Common myeloid progenitor, CD34-positive (primary cell): ENCODE measurements at regions not wholly inside any gene's neighbourhood (a gene's known extent, or its start where the extent isn't known, plus 50 kb on each side); places are given as distances from the start of the nearest gene placed in this dataset.

Experiments used
- CTCF ChIA-PET: fragments of 350-600 bp; sonication (Branson Sonifier 250); formaldehyde crosslinking; loops from one replicate; lab custom pipeline; 2021; ENCODE audit warnings: antibody characterized with exemption; lab: Charles Lee
- POLR2A ChIA-PET: fragments of 350-600 bp; sonication (Branson Sonifier 250); formaldehyde crosslinking; loops from one replicate; lab custom pipeline; 2021; ENCODE audit warnings: antibody characterized with exemption; lab: Charles Lee
- DNase-seq, 3 donors: peaks; one replicate each; pipeline versions ENCODE4 v3.0.0 to v3.0.0-alpha.2; 2013
- H3K27ac ChIP-seq, 2 experiments: 1 replicate in 1 of 2; 2 replicates in 1 of 2; pipeline ENCODE4 v1.7.0; 2013; ENCODE audit warnings: inconsistent platforms in 2 of 2, low read length in 2 of 2, mild to moderate bottlenecking in 2 of 2, low read depth in 1 of 2, moderate library complexity in 1 of 2; ENCODE audit not compliant: severe bottlenecking in 2 of 2, insufficient read depth in 1 of 2, poor library complexity in 1 of 2
- H3K27me3 ChIP-seq, 5 experiments: replicated peaks in 2 of 5; 1 replicate in 3 of 5; 2 replicates in 2 of 5; pipeline versions ENCODE4 v1.6.1 to v1.7.0; 2013; ENCODE audit warnings: low read length in 4 of 5, mild to moderate bottlenecking in 2 of 5, moderate library complexity in 2 of 5, inconsistent platforms in 1 of 5; ENCODE audit not compliant: insufficient read depth in 5 of 5, control insufficient read depth in 4 of 5
- H3K36me3 ChIP-seq, 4 experiments: 1 replicate in 2 of 4; 2 replicates in 2 of 4; pipeline versions ENCODE4 v1.6.1 to v1.7.0; 2013; ENCODE audit warnings: low read length in 3 of 4, control low read depth in 1 of 4, mild to moderate bottlenecking in 1 of 4; ENCODE audit not compliant: control insufficient read depth in 4 of 4, insufficient read depth in 4 of 4
- H3K4me1 ChIP-seq, 4 experiments: 1 replicate in 3 of 4; 2 replicates in 1 of 4; pipeline versions ENCODE4 v1.6.1 to v1.7.1; 2013; ENCODE audit warnings: low read length in 3 of 4, mild to moderate bottlenecking in 3 of 4, control low read depth in 1 of 4, inconsistent platforms in 1 of 4, moderate library complexity in 1 of 4; ENCODE audit not compliant: control insufficient read depth in 4 of 4, insufficient read depth in 4 of 4; ENCODE audit errors: control extremely low read depth in 1 of 4
- H3K4me3 ChIP-seq, 7 experiments: 1 replicate in 4 of 7; 2 replicates in 3 of 7; pipeline versions ENCODE4 v1.5.1 to v1.7.0; 2013; ENCODE audit warnings: mild to moderate bottlenecking in 7 of 7, low read length in 6 of 7, moderate library complexity in 6 of 7, inconsistent platforms in 2 of 7, low read depth in 2 of 7, control low read depth in 1 of 7; ENCODE audit not compliant: insufficient read depth in 4 of 7, control insufficient read depth in 1 of 7; ENCODE audit errors: extremely low read depth in 1 of 7
- H3K9me3 ChIP-seq, 5 experiments: 1 replicate in 4 of 5; 2 replicates in 1 of 5; pipeline versions ENCODE4 v1.6.1 to v1.7.1; 2013; ENCODE audit warnings: low read length in 4 of 5, mild to moderate bottlenecking in 2 of 5, inconsistent platforms in 1 of 5, low read depth in 1 of 5, moderate library complexity in 1 of 5; ENCODE audit not compliant: control insufficient read depth in 4 of 5, insufficient read depth in 2 of 5; ENCODE audit errors: control extremely low read depth in 1 of 5
- WGBS: methylation state at CpG from one replicate; pipeline ENCODE4 v1.1.5; 2013; ENCODE audit not compliant: insufficient coverage; 5-methylcytosine and 5-hydroxymethylcytosine counted together

DNA sequence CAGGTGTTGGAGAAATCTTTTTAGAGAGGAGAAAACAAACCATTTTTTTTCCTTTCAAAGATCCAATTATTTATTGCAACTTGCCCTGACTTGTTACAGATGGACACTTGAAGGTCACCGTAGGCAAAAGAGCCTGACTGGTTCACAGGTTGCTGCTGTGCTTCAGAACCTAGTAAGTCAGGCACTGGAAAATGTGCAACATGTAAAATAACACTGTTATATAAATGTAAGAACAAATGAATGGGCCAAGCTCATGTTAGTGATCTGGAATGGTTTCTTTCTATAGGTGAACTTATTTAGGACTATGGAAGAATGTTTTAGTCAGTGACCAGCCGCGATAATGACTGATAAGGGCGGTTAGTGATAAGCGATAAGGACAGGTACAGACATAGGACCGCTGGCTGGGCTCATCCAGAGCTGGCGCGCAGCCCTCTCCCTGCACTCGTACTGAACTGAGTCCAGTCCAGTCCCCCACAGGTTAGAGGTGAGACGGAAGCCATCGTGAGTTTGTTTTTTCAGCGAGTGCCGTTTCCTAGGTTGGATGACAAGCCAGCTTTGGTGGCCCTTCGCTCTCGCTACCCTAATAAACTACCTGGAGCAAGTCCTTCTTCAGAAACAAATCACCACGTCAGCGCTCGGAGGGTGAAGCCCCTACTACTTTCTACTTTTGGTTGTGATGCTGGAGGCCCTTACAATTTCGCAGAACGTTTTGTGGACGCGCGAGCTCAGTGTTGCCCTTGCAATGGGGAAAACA is 94.4 kb upstream of the PRDM1 start:
- Histone ChIP-seq H3K9me3 (no peaks in the 10 kb centered on the region), H3K27ac (no peak overlapping the region), H3K4me1 (peaks cover 17 to 37% (median 32%) of the 10 kb centered on the region in 4 experiments), H3K4me3 (peak overlapping the region; percentile 9 to 92 (median 77)), H3K27me3 (peaks cover 30 to 96% (median 50%) of the 10 kb centered on the region in 5 experiments), H3K36me3 (no peaks in the 10 kb centered on the region)
- CTCF ChIA-PET = interaction anchor here (1.0 to 3.8 kb wide), 8 partner anchors 9 to 560 kb away, joined by 3 to 19 read pairs (median 6); partner anchors contain the start of gene PRDM1
- POLR2A ChIA-PET = no interaction called here
- peak in 2 of 3 donors; percentile 44 to 56 for DNase-seq
- 7% methylated on average over 20 of the region's 23 CpGs for WGBS

DNA sequence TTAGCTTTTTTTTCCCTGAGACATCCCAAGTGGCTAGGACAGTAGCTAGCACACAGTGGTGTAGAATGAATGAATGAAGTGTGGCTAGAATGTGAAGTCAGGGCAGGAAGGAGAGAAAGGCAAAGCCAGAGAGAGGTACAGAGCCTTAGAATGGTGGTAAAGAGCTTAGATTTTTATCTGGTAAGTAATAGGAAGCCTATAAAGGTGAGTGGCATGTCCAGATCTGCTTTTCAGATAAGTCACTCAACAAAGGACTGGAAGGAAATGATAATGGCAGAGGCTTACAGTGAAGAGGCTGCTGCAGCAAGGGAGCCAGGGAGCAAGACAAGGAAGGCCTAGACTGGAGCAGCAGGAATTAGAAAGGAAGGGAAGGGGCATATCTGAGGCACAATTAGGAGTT is 96.0 kb upstream of the PRDM1 start:
- no peak overlapping the region for H3K27ac ChIP-seq
- no peak for DNase-seq
- no peaks in the 10 kb centered on the region for H3K9me3 ChIP-seq
- ChIA-PET CTCF (interaction anchor here (1.0 to 1.7 kb wide), 4 partner anchors 10 to 233 kb away, joined by 3 to 6 read pairs (median 4); partner anchors contain the start of gene PRDM1), POLR2A (no interaction called here)
- H3K4me1 ChIP-seq = peaks cover 17 to 49% (median 40%) of the 10 kb centered on the region in 4 experiments
- H3K27me3 ChIP-seq = peaks cover 18 to 96% (median 51%) of the 10 kb centered on the region in 5 experiments
- no peak overlapping the region for H3K4me3 ChIP-seq
- H3K36me3 ChIP-seq = no peaks in the 10 kb centered on the region

DNA sequence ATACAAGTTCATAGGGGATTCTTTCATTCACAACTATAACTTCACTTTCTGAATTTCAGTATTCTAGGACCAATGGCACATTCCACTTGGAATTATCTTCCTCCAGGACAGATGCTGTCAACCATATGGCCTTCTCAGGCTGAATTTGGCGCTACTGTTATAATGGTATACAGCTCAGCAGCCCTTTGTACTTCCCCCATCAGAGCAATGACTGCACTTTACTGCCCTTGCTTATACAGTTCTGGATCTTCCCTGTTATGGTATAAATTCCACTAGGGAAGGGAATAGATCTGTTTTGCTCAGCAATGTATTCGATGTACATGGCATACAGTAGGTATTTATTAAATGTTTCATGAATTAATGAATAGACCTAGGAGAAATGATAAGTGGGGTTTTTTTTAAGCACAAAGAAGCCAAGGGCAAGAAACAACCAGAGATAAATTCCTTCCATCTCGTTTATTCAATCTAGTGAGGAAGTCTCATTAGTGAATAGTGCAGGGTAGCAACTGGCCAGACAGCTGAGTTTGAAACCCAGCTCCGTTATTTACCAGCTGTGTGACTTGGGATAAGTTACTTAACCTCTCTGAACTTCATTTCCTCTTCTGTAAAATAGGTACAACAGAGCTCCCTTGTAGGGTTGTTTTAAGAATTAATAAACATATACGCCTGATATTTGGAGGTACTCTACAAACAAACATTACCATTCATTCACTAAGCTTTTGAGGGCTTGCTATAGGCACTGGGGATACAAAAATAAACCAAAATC is 97.1 kb upstream of the PRDM1 start:
- no peak overlapping the region for H3K27ac ChIP-seq
- H3K4me1 ChIP-seq = peaks cover 13 to 38% (median 29%) of the 10 kb centered on the region in 4 experiments
- H3K27me3 ChIP-seq = peaks cover 16 to 95% (median 56%) of the 10 kb centered on the region in 5 experiments
- DNase-seq = no peak
- no peaks in the 10 kb centered on the region for H3K36me3 ChIP-seq
- no peaks in the 10 kb centered on the region for H3K9me3 ChIP-seq
- 100% methylated on average over 1 of the region's 5 CpGs for WGBS
- no peak overlapping the region for H3K4me3 ChIP-seq
- CTCF ChIA-PET = interaction anchor here (1.0 to 1.7 kb wide), 2 partner anchors 9 to 234 kb away, joined by 3 to 6 read pairs; no protein-coding TSS in a partner anchor
- POLR2A ChIA-PET = no interaction called here

DNA sequence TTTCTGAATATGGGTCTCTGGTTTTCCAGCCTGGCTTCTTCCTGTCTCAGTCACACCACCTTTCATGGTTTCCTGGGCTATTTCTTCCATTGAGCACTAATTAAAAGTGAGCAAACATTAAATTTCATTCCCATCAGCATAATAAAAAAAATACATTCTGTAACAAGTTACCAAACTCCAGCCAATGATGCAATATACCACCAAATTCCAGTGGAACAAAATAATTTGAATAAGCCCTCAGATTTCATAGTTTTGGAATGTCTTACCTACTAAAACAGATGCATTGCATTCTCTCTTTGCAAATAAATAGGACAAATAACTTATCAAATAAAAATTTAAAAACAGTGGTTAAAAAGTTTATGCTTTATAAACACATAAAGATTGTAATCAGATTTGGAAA is 97.8 kb upstream of the PRDM1 start:
- DNase-seq = no peak
- H3K9me3 ChIP-seq = no peaks in the 10 kb centered on the region
- POLR2A ChIA-PET = no interaction called here
- CTCF ChIA-PET = no interaction called here
- H3K27ac ChIP-seq = no peak overlapping the region
- no peaks in the 10 kb centered on the region for H3K36me3 ChIP-seq
- H3K27me3 ChIP-seq = peaks cover 10 to 92% (median 55%) of the 10 kb centered on the region in 5 experiments
- no peak overlapping the region for H3K4me3 ChIP-seq
- peaks cover 8 to 31% (median 24%) of the 10 kb centered on the region in 4 experiments for H3K4me1 ChIP-seq

DNA sequence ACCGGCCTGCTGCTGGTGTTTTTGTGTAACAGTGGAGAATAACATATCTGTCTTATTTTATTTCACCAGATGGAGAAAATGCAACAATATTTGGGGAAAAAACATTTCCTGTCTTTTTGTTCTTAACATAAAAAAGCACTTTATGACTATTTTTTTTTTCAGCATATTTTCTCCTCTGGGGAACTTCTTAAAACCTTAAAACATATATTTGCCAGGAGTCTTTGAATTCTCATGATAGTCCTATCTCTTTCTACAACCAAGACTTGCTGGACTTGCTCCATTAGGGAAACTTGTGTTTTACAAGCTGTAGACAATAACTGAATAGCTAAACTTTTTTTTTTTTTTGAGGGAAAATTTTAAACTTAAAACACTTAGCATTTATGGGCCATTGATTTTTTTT is 98.6 kb upstream of the PRDM1 start:
- DNase-seq = no peak
- no CpG with 5 or more reads among the region's 1 CpG for WGBS
- POLR2A ChIA-PET = no interaction called here

DNA sequence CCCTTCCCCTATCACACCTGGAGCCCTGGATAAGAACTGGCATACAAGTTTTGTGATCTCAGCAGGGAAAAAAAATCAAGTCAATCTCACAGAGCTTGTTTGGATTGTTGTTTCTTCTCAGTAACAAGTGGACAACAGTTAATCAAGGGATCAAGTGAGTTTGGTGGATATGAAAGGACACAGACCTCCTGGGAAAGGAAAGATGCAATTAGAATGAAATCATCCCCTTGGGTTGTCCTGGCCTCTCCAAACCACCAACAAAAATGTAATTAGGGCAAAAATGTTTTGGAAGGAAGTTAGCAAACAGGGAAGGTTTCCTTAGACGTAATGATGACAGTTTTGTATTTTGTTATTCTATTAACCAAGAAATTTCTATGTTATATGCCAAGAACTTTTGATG is 99.1 kb upstream of the PRDM1 start:
- no peak for DNase-seq
- Histone ChIP-seq H3K4me1 (peaks cover 4 to 20% (median 13%) of the 10 kb centered on the region in 4 experiments), H3K4me3 (no peak overlapping the region), H3K27me3 (peaks cover 7 to 95% (median 56%) of the 10 kb centered on the region in 5 experiments), H3K36me3 (no peaks in the 10 kb centered on the region), H3K9me3 (peaks cover 0 to 5% (median 0%) of the 10 kb centered on the region in 5 experiments), H3K27ac (no peak overlapping the region)
- ChIA-PET POLR2A (no interaction called here), CTCF (interaction anchor here (0.6 to 0.7 kb wide), 2 partner anchors 15 to 212 kb away, joined by 3 read pairs; no protein-coding TSS in a partner anchor)
- WGBS = no CpG with 5 or more reads among the region's 1 CpG

More for the DNA sequence above, 98.6 kb upstream of the PRDM1 start:
- Histone ChIP-seq H3K4me1 (peaks cover 5 to 25% (median 17%) of the 10 kb centered on the region in 4 experiments), H3K27ac (no peak overlapping the region), H3K27me3 (peaks cover 6 to 92% (median 56%) of the 10 kb centered on the region in 5 experiments), H3K9me3 (peaks cover 0 to 5% (median 0%) of the 10 kb centered on the region in 5 experiments), H3K4me3 (no peak overlapping the region), H3K36me3 (no peaks in the 10 kb centered on the region)
- CTCF ChIA-PET = interaction anchor here (0.6 to 0.7 kb wide), 2 partner anchors 14 to 212 kb away, joined by 3 read pairs; no protein-coding TSS in a partner anchor
